SK-N-SH treated with all-trans-retinoic acid at 6 μM for 48 hours (cell line): ENCODE measurements at regions not wholly inside any gene's neighbourhood (a gene's known extent, or its start where the extent isn't known, plus 50 kb on each side); places are given as distances from the start of the nearest gene placed in this dataset.

Experiments used
- ATAC-seq: fragments of 200-7000 bp; cut with Tn5 transposase; 3 replicates; pipeline ENCODE4 v1.9.1; 2020; ENCODE audit warnings: mild to moderate bottlenecking, moderate library complexity
- ARNTL ChIP-seq: fragments of 450-650 bp; formaldehyde crosslinking; IDR thresholded peaks from 2 replicates; pipeline ENCODE4 v1.5.0; 2020; ENCODE audit warnings: low read depth, mild to moderate bottlenecking, moderate library complexity, borderline replicate concordance
- CSDC2 ChIP-seq: fragments of 250-450 bp; sonication (Bioruptor Pico); IDR thresholded peaks from 2 replicates; pipeline ENCODE4 v1.5.0; 2020; ENCODE audit warnings: mild to moderate bottlenecking, moderate library complexity
- ESRRG ChIP-seq: fragments of 250-450 bp; sonication (Bioruptor Pico); IDR thresholded peaks from 2 replicates; pipeline ENCODE4 v1.6.1; 2021; ENCODE audit warnings: mild to moderate bottlenecking
- GLIS3 ChIP-seq: fragments of 250-450 bp; sonication (Bioruptor Pico); IDR thresholded peaks from 2 replicates; pipeline ENCODE4 v1.5.0; 2020; ENCODE audit warnings: mild to moderate bottlenecking, moderate library complexity
- ISL1 ChIP-seq: fragments of 250-450 bp; sonication (Bioruptor Pico); IDR thresholded peaks from 2 replicates; pipeline ENCODE4 v2.1.2; 2022; ENCODE audit warnings: mild to moderate bottlenecking, moderate library complexity
- OSR1 ChIP-seq: fragments of 250-450 bp; sonication (Bioruptor Pico); IDR thresholded peaks from 2 replicates; pipeline ENCODE4 v1.8.0; 2022; ENCODE audit warnings: moderate library complexity, mild to moderate bottlenecking, inconsistent platforms
- PPARA ChIP-seq: fragments of 250-450 bp; sonication (Bioruptor Pico); IDR thresholded peaks from 2 replicates; pipeline ENCODE4 v1.5.0; 2020; ENCODE audit warnings: mild to moderate bottlenecking, borderline replicate concordance
- RARB ChIP-seq: fragments of 250-450 bp; sonication (Bioruptor Pico); IDR thresholded peaks from 2 replicates; pipeline ENCODE4 v1.8.0; 2021; ENCODE audit warnings: mild to moderate bottlenecking, moderate library complexity
- SNAI2 ChIP-seq: fragments of 250-450 bp; sonication (Bioruptor Pico); IDR thresholded peaks from 2 replicates; pipeline ENCODE4 v1.5.0; 2020; ENCODE audit warnings: mild to moderate bottlenecking, moderate library complexity
- TCF4 ChIP-seq: fragments of 250-450 bp; sonication (Bioruptor Pico); IDR thresholded peaks from 2 replicates; pipeline ENCODE4 v1.8.0; 2021; ENCODE audit warnings: mild to moderate bottlenecking, moderate library complexity, borderline replicate concordance
- TOX ChIP-seq: fragments of 250-450 bp; sonication (Bioruptor Pico); IDR thresholded peaks from 2 replicates; pipeline ENCODE4 v1.8.0; 2021; ENCODE audit warnings: mild to moderate bottlenecking, moderate library complexity, borderline replicate concordance
- ZNF70 ChIP-seq: fragments of 450-650 bp; formaldehyde crosslinking; IDR thresholded peaks from 2 replicates; pipeline ENCODE4 v1.5.0; 2020; ENCODE audit warnings: mild to moderate bottlenecking, moderate library complexity
- ZNF8 ChIP-seq: fragments of 450-650 bp; formaldehyde crosslinking; IDR thresholded peaks from 2 replicates; pipeline ENCODE4 v1.5.0; 2020; ENCODE audit warnings: mild to moderate bottlenecking, moderate library complexity
- TF ChIP-seq, protein P1 (sequence below): fragments of 250-450 bp; sonication (Bioruptor Pico); IDR thresholded peaks from 2 replicates; pipeline ENCODE4 v1.5.0; 2020; ENCODE audit warnings: mild to moderate bottlenecking, moderate library complexity
- TF ChIP-seq, protein P2 (sequence below): fragments of 250-450 bp; sonication (Bioruptor Pico); IDR thresholded peaks from 2 replicates; pipeline ENCODE4 v1.8.0; 2020; ENCODE audit warnings: mild to moderate bottlenecking, moderate library complexity, borderline replicate concordance
- TF ChIP-seq, protein P3 (sequence below): fragments of 250-450 bp; sonication (Bioruptor Pico); IDR thresholded peaks from 2 replicates; pipeline ENCODE4 v1.5.1; 2020; ENCODE audit warnings: low read depth, mild to moderate bottlenecking, moderate library complexity
- TF ChIP-seq, protein P4 (sequence below): fragments of 250-450 bp; sonication (Bioruptor Pico); IDR thresholded peaks from 2 replicates; pipeline ENCODE4 v1.8.0; 2021; ENCODE audit warnings: low read depth, mild to moderate bottlenecking, moderate library complexity, borderline replicate concordance
- TF ChIP-seq, protein P5 (sequence below): fragments of 250-450 bp; sonication (Bioruptor Pico); IDR thresholded peaks from 2 replicates; pipeline ENCODE4 v1.5.1; 2021; ENCODE audit warnings: mild to moderate bottlenecking, moderate library complexity

DNA sequence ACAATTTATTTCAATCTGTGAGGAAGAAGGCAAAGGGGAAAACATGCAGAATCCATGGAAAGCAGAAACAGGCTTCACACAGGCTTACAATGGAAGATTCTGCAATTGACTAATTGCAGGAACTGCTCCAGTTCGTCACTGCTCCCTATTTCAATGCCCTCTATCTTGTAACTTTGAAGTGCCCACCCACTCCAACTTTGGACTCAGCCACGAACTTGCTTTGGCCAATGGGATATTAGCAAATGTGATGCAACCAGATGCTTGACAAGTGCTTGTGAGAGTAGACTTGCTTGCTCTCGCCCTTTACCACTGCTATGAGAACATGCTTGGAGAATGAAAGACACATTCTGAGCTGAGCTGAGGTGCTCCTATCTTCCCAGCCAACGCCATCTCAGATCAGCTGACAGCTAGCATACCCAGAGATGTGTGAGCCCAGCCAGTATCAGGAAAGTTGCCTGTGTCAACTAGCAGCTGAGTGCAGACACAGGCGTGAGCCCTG, 105.7 kb upstream of the PTCHD1 start:
- no peak for TF ChIP-seq ARNTL (CRISPR knock-in tag)
- TF ChIP-seq, protein P1, sequence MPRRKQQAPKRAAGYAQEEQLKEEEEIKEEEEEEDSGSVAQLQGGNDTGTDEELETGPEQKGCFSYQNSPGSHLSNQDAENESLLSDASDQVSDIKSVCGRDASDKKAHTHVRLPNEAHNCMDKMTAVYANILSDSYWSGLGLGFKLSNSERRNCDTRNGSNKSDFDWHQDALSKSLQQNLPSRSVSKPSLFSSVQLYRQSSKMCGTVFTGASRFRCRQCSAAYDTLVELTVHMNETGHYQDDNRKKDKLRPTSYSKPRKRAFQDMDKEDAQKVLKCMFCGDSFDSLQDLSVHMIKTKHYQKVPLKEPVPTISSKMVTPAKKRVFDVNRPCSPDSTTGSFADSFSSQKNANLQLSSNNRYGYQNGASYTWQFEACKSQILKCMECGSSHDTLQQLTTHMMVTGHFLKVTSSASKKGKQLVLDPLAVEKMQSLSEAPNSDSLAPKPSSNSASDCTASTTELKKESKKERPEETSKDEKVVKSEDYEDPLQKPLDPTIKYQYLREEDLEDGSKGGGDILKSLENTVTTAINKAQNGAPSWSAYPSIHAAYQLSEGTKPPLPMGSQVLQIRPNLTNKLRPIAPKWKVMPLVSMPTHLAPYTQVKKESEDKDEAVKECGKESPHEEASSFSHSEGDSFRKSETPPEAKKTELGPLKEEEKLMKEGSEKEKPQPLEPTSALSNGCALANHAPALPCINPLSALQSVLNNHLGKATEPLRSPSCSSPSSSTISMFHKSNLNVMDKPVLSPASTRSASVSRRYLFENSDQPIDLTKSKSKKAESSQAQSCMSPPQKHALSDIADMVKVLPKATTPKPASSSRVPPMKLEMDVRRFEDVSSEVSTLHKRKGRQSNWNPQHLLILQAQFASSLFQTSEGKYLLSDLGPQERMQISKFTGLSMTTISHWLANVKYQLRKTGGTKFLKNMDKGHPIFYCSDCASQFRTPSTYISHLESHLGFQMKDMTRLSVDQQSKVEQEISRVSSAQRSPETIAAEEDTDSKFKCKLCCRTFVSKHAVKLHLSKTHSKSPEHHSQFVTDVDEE (CRISPR knock-in tag): no peak
- TF ChIP-seq SNAI2 (CRISPR knock-in tag): no peak
- TF ChIP-seq GLIS3 (CRISPR knock-in tag): no peak
- TF ChIP-seq, protein P2, sequence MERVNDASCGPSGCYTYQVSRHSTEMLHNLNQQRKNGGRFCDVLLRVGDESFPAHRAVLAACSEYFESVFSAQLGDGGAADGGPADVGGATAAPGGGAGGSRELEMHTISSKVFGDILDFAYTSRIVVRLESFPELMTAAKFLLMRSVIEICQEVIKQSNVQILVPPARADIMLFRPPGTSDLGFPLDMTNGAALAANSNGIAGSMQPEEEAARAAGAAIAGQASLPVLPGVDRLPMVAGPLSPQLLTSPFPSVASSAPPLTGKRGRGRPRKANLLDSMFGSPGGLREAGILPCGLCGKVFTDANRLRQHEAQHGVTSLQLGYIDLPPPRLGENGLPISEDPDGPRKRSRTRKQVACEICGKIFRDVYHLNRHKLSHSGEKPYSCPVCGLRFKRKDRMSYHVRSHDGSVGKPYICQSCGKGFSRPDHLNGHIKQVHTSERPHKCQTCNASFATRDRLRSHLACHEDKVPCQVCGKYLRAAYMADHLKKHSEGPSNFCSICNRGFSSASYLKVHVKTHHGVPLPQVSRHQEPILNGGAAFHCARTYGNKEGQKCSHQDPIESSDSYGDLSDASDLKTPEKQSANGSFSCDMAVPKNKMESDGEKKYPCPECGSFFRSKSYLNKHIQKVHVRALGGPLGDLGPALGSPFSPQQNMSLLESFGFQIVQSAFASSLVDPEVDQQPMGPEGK: no peak
- TF ChIP-seq TOX (CRISPR knock-in tag): no peak
- no peak for TF ChIP-seq ZNF70 (CRISPR knock-in tag)
- no peak for TF ChIP-seq ZNF8 (CRISPR knock-in tag)
- TF ChIP-seq, protein P3, sequence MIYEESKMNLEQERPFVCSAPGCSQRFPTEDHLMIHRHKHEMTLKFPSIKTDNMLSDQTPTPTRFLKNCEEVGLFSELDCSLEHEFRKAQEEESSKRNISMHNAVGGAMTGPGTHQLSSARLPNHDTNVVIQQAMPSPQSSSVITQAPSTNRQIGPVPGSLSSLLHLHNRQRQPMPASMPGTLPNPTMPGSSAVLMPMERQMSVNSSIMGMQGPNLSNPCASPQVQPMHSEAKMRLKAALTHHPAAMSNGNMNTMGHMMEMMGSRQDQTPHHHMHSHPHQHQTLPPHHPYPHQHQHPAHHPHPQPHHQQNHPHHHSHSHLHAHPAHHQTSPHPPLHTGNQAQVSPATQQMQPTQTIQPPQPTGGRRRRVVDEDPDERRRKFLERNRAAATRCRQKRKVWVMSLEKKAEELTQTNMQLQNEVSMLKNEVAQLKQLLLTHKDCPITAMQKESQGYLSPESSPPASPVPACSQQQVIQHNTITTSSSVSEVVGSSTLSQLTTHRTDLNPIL (CRISPR knock-in tag): no peak
- TF ChIP-seq ISL1 (CRISPR knock-in tag): no peak
- TF ChIP-seq, protein P4, sequence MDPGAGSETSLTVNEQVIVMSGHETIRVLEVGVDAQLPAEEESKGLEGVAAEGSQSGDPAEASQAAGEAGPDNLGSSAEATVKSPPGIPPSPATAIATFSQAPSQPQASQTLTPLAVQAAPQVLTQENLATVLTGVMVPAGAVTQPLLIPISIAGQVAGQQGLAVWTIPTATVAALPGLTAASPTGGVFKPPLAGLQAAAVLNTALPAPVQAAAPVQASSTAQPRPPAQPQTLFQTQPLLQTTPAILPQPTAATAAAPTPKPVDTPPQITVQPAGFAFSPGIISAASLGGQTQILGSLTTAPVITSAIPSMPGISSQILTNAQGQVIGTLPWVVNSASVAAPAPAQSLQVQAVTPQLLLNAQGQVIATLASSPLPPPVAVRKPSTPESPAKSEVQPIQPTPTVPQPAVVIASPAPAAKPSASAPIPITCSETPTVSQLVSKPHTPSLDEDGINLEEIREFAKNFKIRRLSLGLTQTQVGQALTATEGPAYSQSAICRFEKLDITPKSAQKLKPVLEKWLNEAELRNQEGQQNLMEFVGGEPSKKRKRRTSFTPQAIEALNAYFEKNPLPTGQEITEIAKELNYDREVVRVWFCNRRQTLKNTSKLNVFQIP (CRISPR knock-in tag): no peak
- no peak for ATAC-seq

DNA sequence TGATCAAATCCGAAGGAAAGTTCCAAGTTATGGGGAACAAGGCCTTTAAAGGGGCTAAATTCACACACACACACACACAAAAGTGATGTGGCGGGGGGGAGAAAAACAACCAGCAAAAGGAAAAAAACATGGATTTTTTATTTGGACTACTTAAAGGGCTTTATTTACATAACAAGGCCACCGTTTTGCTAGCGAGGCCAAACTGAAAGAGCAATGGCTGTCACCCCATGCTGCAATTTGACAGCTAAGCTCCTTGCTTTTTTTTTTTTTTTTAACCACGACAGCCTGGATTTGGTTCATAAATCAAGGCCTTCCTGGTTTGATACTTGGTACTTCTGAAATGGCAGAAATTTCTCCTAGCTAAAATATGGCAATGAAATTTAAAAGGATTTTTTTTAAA, 99.6 kb upstream of the PTCHD1 start:
- TF ChIP-seq PPARA (CRISPR knock-in tag) (no peak), ARNTL (CRISPR knock-in tag) (no peak)
- ATAC-seq: no peak

DNA sequence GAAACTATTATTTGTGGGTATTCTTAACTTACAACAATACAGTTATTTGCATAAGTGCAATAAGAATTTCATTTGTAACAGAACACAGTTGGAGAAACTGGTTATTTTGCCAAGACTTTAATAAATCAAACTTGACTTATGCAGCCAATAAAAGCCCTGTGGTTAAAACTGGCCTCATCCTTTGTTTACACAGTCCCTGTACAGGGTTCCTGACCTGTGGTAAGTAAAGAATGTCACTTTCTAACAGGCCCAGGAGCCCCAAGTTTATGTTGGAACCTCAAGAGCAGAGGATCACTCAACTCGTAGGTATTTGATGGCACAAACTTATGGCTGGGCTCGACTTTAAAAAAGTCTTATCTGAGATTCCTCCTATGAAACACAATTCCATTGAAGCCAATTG, 88.6 kb upstream of the PTCHD1 start:
- TF ChIP-seq OSR1 (CRISPR knock-in tag) (no peak), ESRRG (CRISPR knock-in tag) (no peak), TCF4 (CRISPR knock-in tag) (no peak), PPARA (CRISPR knock-in tag) (no peak), RARB (CRISPR knock-in tag) (no peak)
- TF ChIP-seq, protein P1 (CRISPR knock-in tag): no peak
- ATAC-seq: no peak

DNA sequence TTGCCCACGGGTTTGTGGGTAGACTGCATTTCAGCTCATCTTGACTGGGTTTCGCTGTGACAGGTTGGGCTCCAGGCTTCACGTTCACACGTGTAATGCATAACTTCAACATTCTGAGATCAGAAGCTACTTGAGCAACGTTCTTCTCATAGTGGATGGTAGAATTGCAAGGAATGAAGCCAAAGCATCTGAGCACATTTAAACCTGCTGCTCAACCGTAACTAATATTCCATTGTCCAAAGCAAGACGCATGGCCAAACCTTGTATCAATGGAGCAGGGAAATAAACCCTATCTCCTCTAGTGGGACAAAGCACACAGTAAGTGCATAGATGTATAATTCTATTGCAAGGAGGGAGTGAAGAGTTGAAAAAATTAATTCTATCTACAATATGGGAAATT, 86.5 kb upstream of the PTCHD1 start:
- TF ChIP-seq, protein P2: no peak
- no peak for TF ChIP-seq CSDC2 (CRISPR knock-in tag)
- no peak for TF ChIP-seq ZNF8 (CRISPR knock-in tag)
- no peak for TF ChIP-seq ISL1 (CRISPR knock-in tag)
- TF ChIP-seq, protein P1 (CRISPR knock-in tag): no peak
- TF ChIP-seq OSR1 (CRISPR knock-in tag): no peak
- TF ChIP-seq, protein P5, sequence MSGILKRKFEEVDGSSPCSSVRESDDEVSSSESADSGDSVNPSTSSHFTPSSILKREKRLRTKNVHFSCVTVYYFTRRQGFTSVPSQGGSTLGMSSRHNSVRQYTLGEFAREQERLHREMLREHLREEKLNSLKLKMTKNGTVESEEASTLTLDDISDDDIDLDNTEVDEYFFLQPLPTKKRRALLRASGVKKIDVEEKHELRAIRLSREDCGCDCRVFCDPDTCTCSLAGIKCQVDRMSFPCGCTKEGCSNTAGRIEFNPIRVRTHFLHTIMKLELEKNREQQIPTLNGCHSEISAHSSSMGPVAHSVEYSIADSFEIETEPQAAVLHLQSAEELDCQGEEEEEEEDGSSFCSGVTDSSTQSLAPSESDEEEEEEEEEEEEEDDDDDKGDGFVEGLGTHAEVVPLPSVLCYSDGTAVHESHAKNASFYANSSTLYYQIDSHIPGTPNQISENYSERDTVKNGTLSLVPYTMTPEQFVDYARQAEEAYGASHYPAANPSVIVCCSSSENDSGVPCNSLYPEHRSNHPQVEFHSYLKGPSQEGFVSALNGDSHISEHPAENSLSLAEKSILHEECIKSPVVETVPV (CRISPR knock-in tag): no peak
- no peak for ATAC-seq
